Fibroblast of mammary gland (primary cell): ENCODE measurements at regions not wholly inside any gene's neighbourhood (a gene's known extent, or its start where the extent isn't known, plus 50 kb on each side); places are given as distances from the start of the nearest gene placed in this dataset.

Experiments used
- DNase-seq: peaks from one replicate; pipeline ENCODE4 v3.0.0-alpha.2; 2010; ENCODE audit warnings: low read depth
- H3K4me3 ChIP-seq: 2 replicates; pipeline ENCODE4 v1.5.1; 2011; ENCODE audit warnings: low read depth, mild to moderate bottlenecking, low read length, moderate library complexity; ENCODE audit not compliant: control insufficient read depth
- CTCF ChIP-seq: conservative IDR thresholded peaks from 2 replicates; pipeline ENCODE4 v1.5.1; 2011; ENCODE audit warnings: low read depth, low read length, inconsistent platforms; ENCODE audit not compliant: control insufficient read depth, insufficient read depth

- DNase-seq: no peak
- no peak for TF ChIP-seq CTCF
- H3K4me3 ChIP-seq: no peak overlapping the region
These were observed 228.2 kb upstream of the TENM3 start for GRCh38 chr4:182015014-182015413.

GRCh38 chr4:182015893-182016292, 227.3 kb upstream of the TENM3 start:
- TF ChIP-seq CTCF: no peak
- DNase-seq: peak; percentile 74
- no peak overlapping the region for H3K4me3 ChIP-seq

GRCh38 chr4:182017038-182017437, 226.2 kb upstream of the TENM3 start:
- TF ChIP-seq CTCF: no peak
- no peak overlapping the region for H3K4me3 ChIP-seq
- DNase-seq: no peak

GRCh38 chr4:182018691-182019090, 224.5 kb upstream of the TENM3 start:
- TF ChIP-seq CTCF: no peak
- H3K4me3 ChIP-seq: no peak overlapping the region
- no peak for DNase-seq

- H3K4me3 ChIP-seq: no peak overlapping the region
- DNase-seq: no peak
- no peak for TF ChIP-seq CTCF
These were observed 224.0 kb upstream of the TENM3 start for GRCh38 chr4:182019148-182019652.

GRCh38 chr4:182022909-182023308, 220.3 kb upstream of the TENM3 start:
- no peak for TF ChIP-seq CTCF
- no peak for DNase-seq
- no peak overlapping the region for H3K4me3 ChIP-seq

- no peak for DNase-seq
- H3K4me3 ChIP-seq: no peak overlapping the region
- no peak for TF ChIP-seq CTCF
These were observed 219.7 kb upstream of the TENM3 start for GRCh38 chr4:182023469-182023868.
